PC-3 (cell line): ENCODE measurements at regions not wholly inside any gene's neighbourhood (a gene's known extent, or its start where the extent isn't known, plus 50 kb on each side); places are given as distances from the start of the nearest gene placed in this dataset.

Experiments
- ATAC-seq: fragments of 200-7000 bp; cut with Tn5 transposase; 2 replicates; pipeline ENCODE4 v1.9.1; 2020; ENCODE audit warnings: mild to moderate bottlenecking, moderate library complexity
- BruUV-seq: library from RNA; stranded (reverse); fragments of 400-500 nt; replicated peaks from 2 replicates; lab custom pipeline; 2021; lab: Mats Ljungman, UMichigan
- CTCF ChIA-PET: fragments of 300-600 bp; sonication (Branson Sonifier 250); formaldehyde crosslinking; loops from one replicate; lab custom pipeline; 2022; ENCODE audit warnings: antibody characterized with exemption; lab: Charles Lee
- POLR2A ChIA-PET: fragments of 300-600 bp; sonication (Branson Sonifier 250); formaldehyde crosslinking; loops from one replicate; lab custom pipeline; 2022; ENCODE audit warnings: antibody characterized with exemption; ENCODE audit not compliant: unreplicated experiment; lab: Charles Lee
- DNase-seq: peaks from one replicate; pipeline ENCODE4 v3.0.0-alpha.2; 2015
- H2AFZ ChIP-seq: fragments of 300-600 bp; sonication (generic); 2 replicates; pipeline ENCODE4 v1.6.0; 2016; ENCODE audit warnings: antibody characterized with exemption, low read length
- H3F3A ChIP-seq: fragments of 300-600 bp; sonication (generic); one replicate; pipeline ENCODE4 v1.6.0; 2017; ENCODE audit warnings: antibody characterized with exemption, low read length, control low read depth, mild to moderate bottlenecking; ENCODE audit not compliant: unreplicated experiment
- H3K27ac ChIP-seq: fragments of 300-600 bp; sonication (generic); 2 replicates; pipeline ENCODE4 v1.5.1; 2016; ENCODE audit warnings: mild to moderate bottlenecking, low read length
- H3K27me3 ChIP-seq: fragments of 300-600 bp; sonication (generic); 2 replicates; pipeline ENCODE4 v1.6.1; 2016; ENCODE audit warnings: low read length, mixed read lengths
- H3K36me3 ChIP-seq: fragments of 300-600 bp; sonication (generic); 2 replicates; pipeline ENCODE4 v1.6.1; 2016; ENCODE audit warnings: low read depth, mixed run types, low read length, mixed read lengths
- H3K4me1 ChIP-seq: fragments of 300-600 bp; sonication (generic); 2 replicates; pipeline ENCODE4 v1.5.1; 2016; ENCODE audit warnings: low read length; ENCODE audit not compliant: insufficient read depth
- H3K4me2 ChIP-seq: fragments of 300-600 bp; sonication (generic); 2 replicates; pipeline ENCODE4 v1.6.0; 2016; ENCODE audit warnings: low read length
- H3K4me3 ChIP-seq: fragments of 300-600 bp; sonication (generic); 2 replicates; pipeline ENCODE4 v1.5.1; 2016; ENCODE audit warnings: mild to moderate bottlenecking, low read length, mixed read lengths
- H3K79me2 ChIP-seq: fragments of 300-600 bp; sonication (generic); 2 replicates; pipeline ENCODE4 v1.6.1; 2017; ENCODE audit warnings: low read length, mixed read lengths
- H3K9ac ChIP-seq: fragments of 300-600 bp; sonication (generic); 2 replicates; pipeline ENCODE4 v1.6.0; 2016; ENCODE audit warnings: mild to moderate bottlenecking, low read length
- H3K9me2 ChIP-seq: fragments of 300-600 bp; sonication (generic); replicated peaks from 2 replicates; pipeline ENCODE4 v1.6.1; 2016; ENCODE audit warnings: mixed run types, low read length, mixed read lengths
- H3K9me3 ChIP-seq: fragments of 300-600 bp; sonication (generic); 2 replicates; pipeline ENCODE4 v1.6.1; 2016; ENCODE audit warnings: low read length, mixed read lengths
- H4K20me1 ChIP-seq: fragments of 300-600 bp; sonication (generic); 2 replicates; pipeline ENCODE4 v1.6.1; 2016; ENCODE audit warnings: low read length, mixed read lengths
- CTCF ChIP-seq: fragments of 300-600 bp; sonication (generic); conservative IDR thresholded peaks from 2 replicates; pipeline ENCODE4 v1.5.1; 2017; ENCODE audit warnings: antibody characterized with exemption, low read depth, mild to moderate bottlenecking, low read length
- EZH2 ChIP-seq: fragments of 300-600 bp; sonication (generic); IDR thresholded peaks from one replicate; pipeline ENCODE4 v1.6.1; 2017; ENCODE audit warnings: antibody characterized with exemption, mild to moderate bottlenecking, low read length; ENCODE audit not compliant: unreplicated experiment
- EZH2phosphoT487 ChIP-seq: fragments of 300-600 bp; sonication (generic); IDR thresholded peaks from 2 replicates; pipeline ENCODE4 v1.6.1; 2018; ENCODE audit warnings: mild to moderate bottlenecking, antibody characterized with exemption, low read length, borderline replicate concordance
- intact Hi-C: fragments of 100-400 bp; cut with micrococcal nuclease; formaldehyde crosslinking; loops from 2 replicates; pipeline ENCODE4 v1.9.0; 2023

GRCh38 chr9:80191108-80191507 lies 619.3 kb downstream of the TLE4 start:
- ATAC-seq (no peak), DNase-seq (no peak)
- POLR2A ChIA-PET: no interaction called here
- no peaks in the 10 kb centered on the region for H3F3A ChIP-seq
- H3K4me2 ChIP-seq: no peak overlapping the region
- no peak overlapping the region for H3K9ac ChIP-seq
- no peaks in the 10 kb centered on the region for H3K4me1 ChIP-seq
- H3K36me3 ChIP-seq: no peaks in the 10 kb centered on the region
- no peak overlapping the region for H3K27ac ChIP-seq
- CTCF ChIA-PET: no interaction called here
- intact Hi-C loops: no loop called here
- H3K4me3 ChIP-seq: no peak overlapping the region
- H3K9me2 ChIP-seq: no peaks in the 10 kb centered on the region
- no peaks in the 10 kb centered on the region for H4K20me1 ChIP-seq
- no peaks in the 10 kb centered on the region for H3K27me3 ChIP-seq
- no peak overlapping the region for H2AFZ ChIP-seq
- H3K79me2 ChIP-seq: no peaks in the 10 kb centered on the region
- BruUV-seq: no TSS peak
- no peak for TF ChIP-seq EZH2
- TF ChIP-seq CTCF: no peak
- no peak for TF ChIP-seq EZH2phosphoT487
- H3K9me3 ChIP-seq: no peaks in the 10 kb centered on the region

DNA sequence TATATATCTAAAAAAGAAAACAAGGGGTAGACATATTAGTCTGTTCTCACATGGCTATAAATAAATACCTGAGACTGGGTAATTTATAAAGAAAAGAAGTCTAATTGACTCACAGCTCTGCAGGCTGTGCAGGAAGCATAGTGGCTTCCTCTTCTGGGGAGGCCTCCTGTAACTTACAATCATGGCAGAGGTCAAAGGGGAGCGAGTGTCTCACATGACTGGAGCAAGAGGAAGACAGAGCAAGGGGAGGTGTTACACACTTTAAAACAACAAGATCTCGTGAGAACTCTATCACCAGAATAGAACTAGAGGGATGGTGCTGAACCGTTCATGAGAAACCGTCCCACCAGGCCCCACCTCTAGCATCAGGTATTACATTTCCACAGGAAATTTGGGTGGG lies 616.8 kb downstream of the TLE4 start:
- intact Hi-C loops: no loop called here
- TF ChIP-seq EZH2 (no peak), CTCF (no peak)
- H3K4me1 ChIP-seq: no peaks in the 10 kb centered on the region
- no TSS peak for BruUV-seq
- no peaks in the 10 kb centered on the region for H3K9me2 ChIP-seq
- no peaks in the 10 kb centered on the region for H3F3A ChIP-seq
- H3K27ac ChIP-seq: no peak overlapping the region
- ChIA-PET CTCF (no interaction called here), POLR2A (no interaction called here)
- no peaks in the 10 kb centered on the region for H3K9me3 ChIP-seq
- DNase-seq: no peak
- H4K20me1 ChIP-seq: no peaks in the 10 kb centered on the region
- no peaks in the 10 kb centered on the region for H3K27me3 ChIP-seq
- no peak for ATAC-seq
- H2AFZ ChIP-seq: no peak overlapping the region
- no peaks in the 10 kb centered on the region for H3K36me3 ChIP-seq
- no peak overlapping the region for H3K4me3 ChIP-seq
- no peaks in the 10 kb centered on the region for H3K79me2 ChIP-seq
- H3K4me2 ChIP-seq: no peak overlapping the region
- H3K9ac ChIP-seq: no peak overlapping the region

DNA sequence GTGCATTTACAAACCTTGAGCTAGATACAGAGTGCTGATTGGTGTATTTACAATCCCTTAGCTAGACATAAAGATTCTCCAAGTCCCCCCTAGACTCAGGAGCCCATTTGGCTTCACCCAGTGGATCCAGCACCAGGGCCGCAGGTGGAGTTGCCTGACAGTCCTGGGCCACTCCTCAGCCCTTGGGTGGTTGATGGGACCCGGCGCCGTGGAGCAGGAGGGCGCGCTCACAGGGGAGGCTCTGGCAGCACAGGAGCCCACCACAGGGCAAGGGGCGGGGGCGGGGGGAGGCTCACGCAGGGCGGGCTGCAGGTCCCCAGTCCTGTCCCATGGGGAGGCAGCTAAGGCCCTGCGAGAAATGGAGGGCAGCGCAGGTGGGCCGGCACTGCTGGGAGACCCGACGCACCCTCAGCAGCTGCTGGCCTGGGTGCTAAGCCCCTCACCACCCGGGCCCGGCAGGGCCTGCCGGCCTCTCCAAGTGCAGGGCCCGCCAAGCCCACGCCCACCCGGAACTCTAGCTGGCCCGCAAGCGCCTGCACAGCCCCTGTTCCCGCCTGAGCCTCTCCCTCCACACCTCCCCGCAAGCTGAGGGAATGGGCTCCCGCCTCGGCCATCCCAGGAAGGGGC lies 613.5 kb downstream of the TLE4 start:
- TF ChIP-seq EZH2: no peak
- no peak for TF ChIP-seq EZH2phosphoT487
- TF ChIP-seq CTCF: no peak
- H3K9ac ChIP-seq: no peak overlapping the region
- BruUV-seq: no TSS peak
- H3K4me1 ChIP-seq: no peaks in the 10 kb centered on the region
- H3F3A ChIP-seq: no peaks in the 10 kb centered on the region
- intact Hi-C loops: no loop called here
- no peak overlapping the region for H2AFZ ChIP-seq
- H3K9me2 ChIP-seq: no peaks in the 10 kb centered on the region
- ATAC-seq (no peak), DNase-seq (no peak)
- H3K9me3 ChIP-seq: no peaks in the 10 kb centered on the region
- no peak overlapping the region for H3K4me3 ChIP-seq
- no peak overlapping the region for H3K4me2 ChIP-seq
- no peaks in the 10 kb centered on the region for H4K20me1 ChIP-seq
- no peaks in the 10 kb centered on the region for H3K36me3 ChIP-seq
- H3K79me2 ChIP-seq: no peaks in the 10 kb centered on the region
- CTCF ChIA-PET: no interaction called here
- POLR2A ChIA-PET: no interaction called here
- H3K27ac ChIP-seq: no peak overlapping the region
- no peaks in the 10 kb centered on the region for H3K27me3 ChIP-seq
